ENCODE measurements at regions not wholly inside any gene's neighbourhood (a gene's known extent, or its start where the extent isn't known, plus 50 kb on each side); places are given as distances from the start of the nearest gene placed in this dataset.

GRCh38 chr4:23279377-23279986 lies 586.7 kb downstream of the GBA3 start:
- H3K27ac ChIP-seq (ENCODE audit: low read length), result no peak overlapping the region
- no peaks in the 10 kb centered on the region for H3K4me1 ChIP-seq (ENCODE audit: insufficient read depth, low read length)
- H3K36me3 ChIP-seq (ENCODE audit: insufficient read depth, low read depth, low read length), result no peaks in the 10 kb centered on the region
- H3K4me3 ChIP-seq (ENCODE audit: low read length), result no peak overlapping the region
- H3K9ac ChIP-seq (ENCODE audit: low read depth, low read length), result no peak overlapping the region
- no peaks in the 10 kb centered on the region for H3K27me3 ChIP-seq (ENCODE audit: insufficient read depth, low read length)
- no peaks in the 10 kb centered on the region for H3K9me3 ChIP-seq (ENCODE audit: insufficient read depth, low read depth, low read length)

- Histone ChIP-seq H3K27me3 (ENCODE audit: insufficient read depth, low read length) (no peaks in the 10 kb centered on the region), H3K9ac (ENCODE audit: low read depth, low read length) (no peak overlapping the region), H3K36me3 (ENCODE audit: insufficient read depth, low read depth, low read length) (no peaks in the 10 kb centered on the region), H3K4me1 (ENCODE audit: insufficient read depth, low read length) (no peaks in the 10 kb centered on the region), H3K27ac (ENCODE audit: low read length) (no peak overlapping the region), H3K9me3 (ENCODE audit: insufficient read depth, low read depth, low read length) (no peaks in the 10 kb centered on the region), H3K4me3 (ENCODE audit: low read length) (no peak overlapping the region)
These were observed 586.1 kb downstream of the GBA3 start for GRCh38 chr4:23278845-23279244.

- no peaks in the 10 kb centered on the region for H3K4me1 ChIP-seq (ENCODE audit: insufficient read depth, low read length)
- H3K9ac ChIP-seq (ENCODE audit: low read depth, low read length), result no peak overlapping the region
- no peaks in the 10 kb centered on the region for H3K27me3 ChIP-seq (ENCODE audit: insufficient read depth, low read length)
- H3K9me3 ChIP-seq (ENCODE audit: insufficient read depth, low read depth, low read length), result no peaks in the 10 kb centered on the region
- no peaks in the 10 kb centered on the region for H3K36me3 ChIP-seq (ENCODE audit: insufficient read depth, low read depth, low read length)
- no peak overlapping the region for H3K4me3 ChIP-seq (ENCODE audit: low read length)
- no peak overlapping the region for H3K27ac ChIP-seq (ENCODE audit: low read length)
These were observed 583.3 kb downstream of the GBA3 start for GRCh38 chr4:23276076-23276475.

GRCh38 chr4:23269566-23269965 lies 576.8 kb downstream of the GBA3 start:
- Histone ChIP-seq H3K4me1 (ENCODE audit: insufficient read depth, low read length) (peaks cover 3% of the 10 kb centered on the region; the same call in 1 of the 2 replicates), H3K27me3 (ENCODE audit: insufficient read depth, low read length) (no peaks in the 10 kb centered on the region), H3K36me3 (ENCODE audit: insufficient read depth, low read depth, low read length) (no peaks in the 10 kb centered on the region), H3K9ac (ENCODE audit: low read depth, low read length) (no peak overlapping the region), H3K4me3 (ENCODE audit: low read length) (no peak overlapping the region), H3K27ac (ENCODE audit: low read length) (no peak overlapping the region), H3K9me3 (ENCODE audit: insufficient read depth, low read depth, low read length) (no peaks in the 10 kb centered on the region)

GRCh38 chr4:23268072-23268771 lies 575.5 kb downstream of the GBA3 start:
- Histone ChIP-seq H3K36me3 (ENCODE audit: insufficient read depth, low read depth, low read length) (no peaks in the 10 kb centered on the region), H3K4me3 (ENCODE audit: low read length) (no peak overlapping the region), H3K9me3 (ENCODE audit: insufficient read depth, low read depth, low read length) (no peaks in the 10 kb centered on the region), H3K27me3 (ENCODE audit: insufficient read depth, low read length) (no peaks in the 10 kb centered on the region), H3K4me1 (ENCODE audit: insufficient read depth, low read length) (peaks cover 3% of the 10 kb centered on the region; the same call in 1 of the 2 replicates), H3K9ac (ENCODE audit: low read depth, low read length) (no peak overlapping the region), H3K27ac (ENCODE audit: low read length) (no peak overlapping the region)

GRCh38 chr4:23266401-23266800 lies 573.7 kb downstream of the GBA3 start:
- Histone ChIP-seq H3K36me3 (ENCODE audit: insufficient read depth, low read depth, low read length) (no peaks in the 10 kb centered on the region), H3K4me1 (ENCODE audit: insufficient read depth, low read length) (peaks cover 3% of the 10 kb centered on the region; the same call in 1 of the 2 replicates), H3K9me3 (ENCODE audit: insufficient read depth, low read depth, low read length) (no peaks in the 10 kb centered on the region), H3K9ac (ENCODE audit: low read depth, low read length) (no peak overlapping the region), H3K27me3 (ENCODE audit: insufficient read depth, low read length) (no peaks in the 10 kb centered on the region), H3K27ac (ENCODE audit: low read length) (no peak overlapping the region), H3K4me3 (ENCODE audit: low read length) (no peak overlapping the region)

GRCh38 chr4:23260511-23260910 lies 567.8 kb downstream of the GBA3 start:
- no peak overlapping the region for H3K9ac ChIP-seq (ENCODE audit: low read depth, low read length)
- no peaks in the 10 kb centered on the region for H3K27me3 ChIP-seq (ENCODE audit: insufficient read depth, low read length)
- H3K36me3 ChIP-seq (ENCODE audit: insufficient read depth, low read depth, low read length), result no peaks in the 10 kb centered on the region

GRCh38 chr4:23245203-23245832 lies 552.6 kb downstream of the GBA3 start:
- H3K9ac ChIP-seq (ENCODE audit: low read depth, low read length), result no peak overlapping the region
- no peaks in the 10 kb centered on the region for H3K27me3 ChIP-seq (ENCODE audit: insufficient read depth, low read length)
- H3K9me3 ChIP-seq (ENCODE audit: insufficient read depth, low read depth, low read length), result no peaks in the 10 kb centered on the region
- H3K36me3 ChIP-seq (ENCODE audit: insufficient read depth, low read depth, low read length), result no peaks in the 10 kb centered on the region
- no peak overlapping the region for H3K4me3 ChIP-seq (ENCODE audit: low read length)
- no peaks in the 10 kb centered on the region for H3K4me1 ChIP-seq (ENCODE audit: insufficient read depth, low read length)
- no peak overlapping the region for H3K27ac ChIP-seq (ENCODE audit: low read length)

More at GRCh38 chr4:23260511-23260910, 567.8 kb downstream of the GBA3 start:
- H3K4me3 ChIP-seq (ENCODE audit: low read length), result no peak overlapping the region
- no peaks in the 10 kb centered on the region for H3K4me1 ChIP-seq (ENCODE audit: insufficient read depth, low read length)
- H3K9me3 ChIP-seq (ENCODE audit: insufficient read depth, low read depth, low read length), result no peaks in the 10 kb centered on the region
- no peak overlapping the region for H3K27ac ChIP-seq (ENCODE audit: low read length)

- no peaks in the 10 kb centered on the region for H3K9me3 ChIP-seq (ENCODE audit: insufficient read depth, low read depth, low read length)
- H3K4me1 ChIP-seq (ENCODE audit: insufficient read depth, low read length), result no peaks in the 10 kb centered on the region
- no peak overlapping the region for H3K9ac ChIP-seq (ENCODE audit: low read depth, low read length)
- H3K4me3 ChIP-seq (ENCODE audit: low read length), result no peak overlapping the region
- H3K27me3 ChIP-seq (ENCODE audit: insufficient read depth, low read length), result no peaks in the 10 kb centered on the region
- no peaks in the 10 kb centered on the region for H3K36me3 ChIP-seq (ENCODE audit: insufficient read depth, low read depth, low read length)
- no peak overlapping the region for H3K27ac ChIP-seq (ENCODE audit: low read length)
These were observed 550.2 kb downstream of the GBA3 start for GRCh38 chr4:23242962-23243361.

GRCh38 chr4:23241408-23241807 lies 548.7 kb downstream of the GBA3 start:
- Histone ChIP-seq H3K9me3 (ENCODE audit: insufficient read depth, low read depth, low read length) (no peaks in the 10 kb centered on the region), H3K36me3 (ENCODE audit: insufficient read depth, low read depth, low read length) (no peaks in the 10 kb centered on the region), H3K27me3 (ENCODE audit: insufficient read depth, low read length) (no peaks in the 10 kb centered on the region), H3K4me1 (ENCODE audit: insufficient read depth, low read length) (no peaks in the 10 kb centered on the region), H3K9ac (ENCODE audit: low read depth, low read length) (no peak overlapping the region), H3K27ac (ENCODE audit: low read length) (no peak overlapping the region), H3K4me3 (ENCODE audit: low read length) (no peak overlapping the region)

GRCh38 chr4:23238848-23239247 lies 546.1 kb downstream of the GBA3 start:
- Histone ChIP-seq H3K36me3 (ENCODE audit: insufficient read depth, low read depth, low read length) (no peaks in the 10 kb centered on the region), H3K9me3 (ENCODE audit: insufficient read depth, low read depth, low read length) (no peaks in the 10 kb centered on the region), H3K27me3 (ENCODE audit: insufficient read depth, low read length) (no peaks in the 10 kb centered on the region), H3K9ac (ENCODE audit: low read depth, low read length) (no peak overlapping the region), H3K4me1 (ENCODE audit: insufficient read depth, low read length) (peaks cover 21% of the 10 kb centered on the region), H3K27ac (ENCODE audit: low read length) (no peak overlapping the region), H3K4me3 (ENCODE audit: low read length) (no peak overlapping the region)

- H3K36me3 ChIP-seq (ENCODE audit: insufficient read depth, low read depth, low read length), result no peaks in the 10 kb centered on the region
- no peaks in the 10 kb centered on the region for H3K27me3 ChIP-seq (ENCODE audit: insufficient read depth, low read length)
- H3K4me3 ChIP-seq (ENCODE audit: low read length), result no peak overlapping the region
- no peak overlapping the region for H3K27ac ChIP-seq (ENCODE audit: low read length)
- peaks cover 25% of the 10 kb centered on the region for H3K4me1 ChIP-seq (ENCODE audit: insufficient read depth, low read length)
- H3K9me3 ChIP-seq (ENCODE audit: insufficient read depth, low read depth, low read length), result no peaks in the 10 kb centered on the region
- no peak overlapping the region for H3K9ac ChIP-seq (ENCODE audit: low read depth, low read length)
These were observed 545.0 kb downstream of the GBA3 start for GRCh38 chr4:23237771-23238170.
